RWPE1 (cell line): ENCODE measurements at regions not wholly inside any gene's neighbourhood (a gene's known extent, or its start where the extent isn't known, plus 50 kb on each side); places are given as distances from the start of the nearest gene placed in this dataset.

Experiments used
- CTCF ChIA-PET: fragments of 350-600 bp; sonication (Branson Sonifier 250); formaldehyde crosslinking; extraction: SDS; loops from one replicate; lab custom pipeline; 2021; lab: Yijun Ruan, JAX
- POLR2A ChIA-PET: fragments of 400-600 bp; formaldehyde crosslinking; extraction: SDS; loops from one replicate; lab custom pipeline; 2020; ENCODE audit warnings: antibody characterized with exemption; ENCODE audit not compliant: low non-redundant PET; lab: Yijun Ruan, JAX
- DNase-seq: peaks from one replicate; pipeline ENCODE4 v3.0.0; 2012; ENCODE audit warnings: low spot score
- H3K27ac ChIP-seq: fragments of 450-650 bp; 2 replicates; pipeline ENCODE4 v1.5.1; 2017
- TF ChIP-seq, protein P1 (sequence below): fragments of 450-650 bp; conservative IDR thresholded peaks from 2 replicates; pipeline ENCODE4 v1.5.1; 2017; ENCODE audit warnings: low read depth, mild to moderate bottlenecking

DNA sequence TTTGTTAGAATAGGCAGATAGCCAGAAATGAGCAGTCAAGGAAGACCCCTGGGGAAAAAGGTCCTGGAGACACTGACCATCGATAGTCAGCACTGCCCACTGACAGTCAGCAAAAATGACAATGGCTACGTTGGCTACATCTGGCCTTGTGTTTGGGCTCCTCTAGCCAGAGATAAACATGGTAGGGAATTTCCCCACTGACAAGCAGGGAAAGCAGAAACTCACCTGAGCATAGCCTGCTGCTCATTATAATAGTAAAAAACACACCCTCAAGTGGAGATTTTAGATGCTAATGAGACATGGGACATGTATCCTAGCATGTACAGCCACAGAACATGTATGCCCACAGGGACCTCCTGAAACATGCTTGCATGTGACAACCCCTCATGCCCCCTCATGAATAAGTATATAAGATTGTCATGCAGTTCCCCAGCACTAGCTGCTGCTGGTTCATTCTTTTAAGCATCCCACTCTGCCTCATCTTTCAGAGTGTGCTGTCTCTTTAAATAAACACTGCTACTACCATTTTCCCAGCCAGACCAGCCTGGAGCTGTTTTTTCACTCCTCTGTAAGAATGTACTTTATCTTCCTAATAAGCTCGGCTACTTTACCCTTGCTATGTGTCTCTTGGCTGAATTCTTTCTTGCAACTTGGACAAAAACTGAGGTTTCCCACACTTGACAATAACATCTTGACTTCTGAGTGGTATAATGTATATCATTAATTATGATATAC lies 550.1 kb upstream of the CDH8 start:
- ChIA-PET CTCF (interaction anchor here (0.7 kb wide), 1 partner anchor 16 kb away, joined by 3 read pairs; no protein-coding TSS in a partner anchor), POLR2A (no interaction called here)
- TF ChIP-seq, protein P1, sequence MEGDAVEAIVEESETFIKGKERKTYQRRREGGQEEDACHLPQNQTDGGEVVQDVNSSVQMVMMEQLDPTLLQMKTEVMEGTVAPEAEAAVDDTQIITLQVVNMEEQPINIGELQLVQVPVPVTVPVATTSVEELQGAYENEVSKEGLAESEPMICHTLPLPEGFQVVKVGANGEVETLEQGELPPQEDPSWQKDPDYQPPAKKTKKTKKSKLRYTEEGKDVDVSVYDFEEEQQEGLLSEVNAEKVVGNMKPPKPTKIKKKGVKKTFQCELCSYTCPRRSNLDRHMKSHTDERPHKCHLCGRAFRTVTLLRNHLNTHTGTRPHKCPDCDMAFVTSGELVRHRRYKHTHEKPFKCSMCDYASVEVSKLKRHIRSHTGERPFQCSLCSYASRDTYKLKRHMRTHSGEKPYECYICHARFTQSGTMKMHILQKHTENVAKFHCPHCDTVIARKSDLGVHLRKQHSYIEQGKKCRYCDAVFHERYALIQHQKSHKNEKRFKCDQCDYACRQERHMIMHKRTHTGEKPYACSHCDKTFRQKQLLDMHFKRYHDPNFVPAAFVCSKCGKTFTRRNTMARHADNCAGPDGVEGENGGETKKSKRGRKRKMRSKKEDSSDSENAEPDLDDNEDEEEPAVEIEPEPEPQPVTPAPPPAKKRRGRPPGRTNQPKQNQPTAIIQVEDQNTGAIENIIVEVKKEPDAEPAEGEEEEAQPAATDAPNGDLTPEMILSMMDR, result no peak
- no peak overlapping the region for H3K27ac ChIP-seq
- DNase-seq, result no peak

DNA sequence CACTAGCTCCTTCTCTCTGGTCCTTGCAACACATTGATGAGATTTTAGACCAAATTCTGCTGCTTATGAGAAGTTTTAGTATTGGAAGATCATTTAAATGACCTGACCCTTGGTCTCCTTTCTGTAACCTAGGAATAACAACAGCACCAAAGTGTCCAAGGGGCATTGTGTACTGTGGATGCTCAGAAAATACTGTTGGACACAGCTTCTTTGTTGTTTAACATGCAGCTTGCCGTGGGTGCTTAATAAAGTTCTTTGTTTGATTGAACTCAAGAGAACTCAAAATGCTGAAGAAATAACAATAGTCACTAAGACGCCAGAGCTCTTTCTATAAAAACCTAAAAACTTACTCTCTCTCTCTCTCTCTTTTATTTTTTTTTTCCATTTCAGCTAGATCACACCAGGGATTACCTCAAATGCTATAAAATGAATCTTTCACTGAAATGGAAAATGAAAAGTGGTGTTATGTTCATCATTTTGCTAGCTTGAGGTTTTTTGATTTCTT lies 548.9 kb upstream of the CDH8 start:
- ChIA-PET POLR2A (interaction anchor here (0.6 kb wide), 1 partner anchor 55 kb away, joined by 5 read pairs; no protein-coding TSS in a partner anchor), CTCF (interaction anchor here (0.6 to 0.7 kb wide), 2 partner anchors 41 to 394 kb away, joined by 5 to 6 read pairs; no protein-coding TSS in a partner anchor)
- TF ChIP-seq, protein P1, result no peak
- no peak overlapping the region for H3K27ac ChIP-seq
- DNase-seq, result no peak

DNA sequence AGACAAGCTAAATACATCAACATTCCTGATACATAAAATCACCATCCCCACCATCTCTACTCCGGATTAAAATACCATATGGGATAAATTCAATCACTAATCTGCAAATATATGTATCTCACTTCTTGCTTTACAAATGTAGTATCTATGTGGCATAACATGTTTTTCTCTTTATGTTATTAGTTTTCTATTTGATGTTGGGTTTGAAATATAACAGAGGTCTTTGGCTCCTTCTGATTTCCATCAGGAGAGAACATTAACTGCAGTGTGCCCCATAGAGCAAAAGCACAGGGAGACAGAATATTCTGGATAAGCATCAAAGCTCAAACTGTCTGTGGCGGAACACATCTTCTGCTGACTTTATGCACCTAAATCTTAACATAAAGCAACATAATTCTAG lies 547.2 kb upstream of the CDH8 start:
- no peak for DNase-seq
- TF ChIP-seq, protein P1, result no peak
- ChIA-PET CTCF (no interaction called here), POLR2A (no interaction called here)
- no peak overlapping the region for H3K27ac ChIP-seq

DNA sequence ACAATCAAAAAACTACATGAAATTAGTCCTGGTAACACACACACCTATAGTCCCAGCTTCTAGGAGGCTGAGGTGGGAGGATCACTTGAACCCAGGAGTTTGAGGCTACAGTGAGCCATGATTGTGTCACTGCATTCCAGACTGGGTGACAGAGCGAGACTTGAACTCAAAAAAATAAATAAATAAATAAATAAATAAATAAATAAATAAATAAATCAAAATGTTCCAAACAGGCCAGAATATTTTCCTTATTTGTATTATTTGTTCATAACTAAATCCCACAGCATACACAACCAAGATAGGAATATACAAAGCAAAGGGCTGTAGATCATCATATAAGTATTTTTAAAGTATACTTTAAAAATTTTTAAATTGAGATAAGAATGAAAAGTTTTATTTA lies 537.2 kb upstream of the CDH8 start:
- POLR2A ChIA-PET, result no interaction called here
- no peak for DNase-seq
- CTCF ChIA-PET, result no interaction called here
- TF ChIP-seq, protein P1, result no peak
- H3K27ac ChIP-seq, result no peak overlapping the region

DNA sequence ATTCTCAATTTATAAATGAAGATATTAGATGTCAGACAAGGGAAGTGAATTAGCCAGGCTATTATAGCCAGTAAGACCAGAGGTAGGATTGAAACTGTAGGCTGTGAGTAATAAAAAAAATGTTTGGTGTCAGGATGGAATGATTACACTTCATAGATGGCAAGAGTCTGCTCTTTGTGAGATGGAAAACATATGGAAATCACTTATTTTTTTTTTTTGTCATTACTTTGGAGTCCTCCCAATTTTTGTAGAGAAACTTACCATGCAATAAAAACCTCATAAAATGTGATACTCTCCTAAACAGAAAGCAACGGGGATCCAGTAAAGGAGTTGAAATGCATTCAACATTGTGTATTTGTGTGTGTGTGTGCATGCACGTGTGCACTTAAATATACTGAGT lies 532.7 kb upstream of the CDH8 start:
- POLR2A ChIA-PET, result no interaction called here
- DNase-seq, result no peak

DNA sequence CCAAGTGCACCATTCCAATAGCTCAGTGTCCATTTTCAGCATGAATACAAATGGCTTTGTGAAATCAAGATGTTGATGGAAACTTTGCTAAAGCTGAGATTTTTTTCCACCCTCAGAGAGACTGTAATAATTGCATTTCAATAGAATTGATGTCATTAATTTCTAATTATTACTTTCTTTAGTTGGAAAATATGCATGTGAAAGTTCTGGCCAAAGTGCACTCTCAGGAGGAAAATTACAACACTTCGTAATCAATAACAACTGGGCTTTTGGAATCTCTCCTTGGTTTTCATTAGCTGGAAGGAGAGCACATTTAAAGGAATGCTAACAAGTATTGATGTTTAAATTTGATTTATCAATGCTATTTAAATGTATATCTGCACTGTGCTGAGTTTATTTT lies 529.5 kb upstream of the CDH8 start:
- no peak for DNase-seq
- POLR2A ChIA-PET, result no interaction called here
- CTCF ChIA-PET, result no interaction called here

More for the DNA sequence above, 532.7 kb upstream of the CDH8 start:
- no peak overlapping the region for H3K27ac ChIP-seq
- TF ChIP-seq, protein P1, result no peak
- CTCF ChIA-PET, result no interaction called here

More for the DNA sequence above, 529.5 kb upstream of the CDH8 start:
- TF ChIP-seq, protein P1, result no peak
- H3K27ac ChIP-seq, result no peak overlapping the region
